MM.1S (cell line): ENCODE measurements at regions not wholly inside any gene's neighbourhood (a gene's known extent, or its start where the extent isn't known, plus 50 kb on each side); places are given as distances from the start of the nearest gene placed in this dataset.

Experiments used
- DNase-seq: peaks from one replicate; pipeline ENCODE4 v3.0.0-alpha.2; 2015
- H2AFZ ChIP-seq: fragments of 300-600 bp; sonication (generic); 2 replicates; pipeline ENCODE4 v1.6.0; 2016; ENCODE audit warnings: antibody characterized with exemption, low read length
- H3F3A ChIP-seq: fragments of 300-600 bp; sonication (generic); 2 replicates; pipeline ENCODE4 v1.6.1; 2016; ENCODE audit warnings: mild to moderate bottlenecking, antibody characterized with exemption, low read length, moderate library complexity, mixed read lengths; ENCODE audit not compliant: insufficient read depth
- H3K27ac ChIP-seq: fragments of 300-600 bp; sonication (generic); 2 replicates; pipeline ENCODE4 v1.5.1; 2016; ENCODE audit warnings: mild to moderate bottlenecking, low read length
- H3K27me3 ChIP-seq: fragments of 300-600 bp; sonication (generic); replicated peaks from 2 replicates; pipeline ENCODE4 v1.6.0; 2016; ENCODE audit warnings: low read length; ENCODE audit not compliant: insufficient read depth
- H3K36me3 ChIP-seq: fragments of 300-600 bp; sonication (generic); replicated peaks from 2 replicates; pipeline ENCODE4 v1.6.1; 2016; ENCODE audit warnings: mild to moderate bottlenecking, low read length, mixed read lengths; ENCODE audit not compliant: insufficient read depth
- H3K4me1 ChIP-seq: fragments of 300-600 bp; sonication (generic); 2 replicates; pipeline ENCODE4 v1.6.1; 2016; ENCODE audit warnings: low read length, mixed read lengths
- H3K4me2 ChIP-seq: fragments of 300-600 bp; sonication (generic); 2 replicates; pipeline ENCODE4 v1.6.0; 2016; ENCODE audit warnings: low read depth, low read length
- H3K4me3 ChIP-seq: fragments of 300-600 bp; sonication (generic); 2 replicates; pipeline ENCODE4 v1.5.1; 2016; ENCODE audit warnings: low read length, mixed read lengths
- H3K79me2 ChIP-seq: fragments of 300-600 bp; sonication (generic); 2 replicates; pipeline ENCODE4 v1.6.1; 2016; ENCODE audit warnings: mixed run types, low read length, mixed read lengths
- H3K9ac ChIP-seq: fragments of 300-600 bp; sonication (generic); 2 replicates; pipeline ENCODE4 v1.6.1; 2016; ENCODE audit warnings: low read length, mixed read lengths
- H3K9me2 ChIP-seq: fragments of 300-600 bp; sonication (generic); replicated peaks from 2 replicates; pipeline ENCODE4 v1.6.1; 2016; ENCODE audit warnings: mild to moderate bottlenecking, low read length, mixed read lengths; ENCODE audit not compliant: insufficient read depth
- H3K9me3 ChIP-seq: fragments of 300-600 bp; sonication (generic); replicated peaks from 2 replicates; pipeline ENCODE4 v1.6.1; 2016; ENCODE audit warnings: mild to moderate bottlenecking, low read length, mixed read lengths; ENCODE audit not compliant: insufficient read depth
- H4K20me1 ChIP-seq: fragments of 300-600 bp; sonication (generic); 2 replicates; pipeline ENCODE4 v1.6.1; 2016; ENCODE audit warnings: mild to moderate bottlenecking, low read length, moderate library complexity, mixed read lengths; ENCODE audit not compliant: insufficient read depth
- EZH2 ChIP-seq: fragments of 300-600 bp; sonication (generic); optimal IDR thresholded peaks from 2 replicates; pipeline ENCODE3; 2017; ENCODE audit warnings: low read depth, mild to moderate bottlenecking, antibody characterized with exemption, low read length, mixed read lengths
- EZH2phosphoT487 ChIP-seq: fragments of 300-600 bp; sonication (generic); IDR thresholded peaks from 2 replicates; pipeline ENCODE4 v1.6.1; 2018; ENCODE audit warnings: antibody characterized with exemption, low read length
- TF ChIP-seq, protein P1 (sequence below): fragments of 300-600 bp; sonication (generic); IDR thresholded peaks from 2 replicates; pipeline ENCODE4 v1.5.1; 2016; ENCODE audit warnings: antibody characterized with exemption, low read length, mixed read lengths

DNA sequence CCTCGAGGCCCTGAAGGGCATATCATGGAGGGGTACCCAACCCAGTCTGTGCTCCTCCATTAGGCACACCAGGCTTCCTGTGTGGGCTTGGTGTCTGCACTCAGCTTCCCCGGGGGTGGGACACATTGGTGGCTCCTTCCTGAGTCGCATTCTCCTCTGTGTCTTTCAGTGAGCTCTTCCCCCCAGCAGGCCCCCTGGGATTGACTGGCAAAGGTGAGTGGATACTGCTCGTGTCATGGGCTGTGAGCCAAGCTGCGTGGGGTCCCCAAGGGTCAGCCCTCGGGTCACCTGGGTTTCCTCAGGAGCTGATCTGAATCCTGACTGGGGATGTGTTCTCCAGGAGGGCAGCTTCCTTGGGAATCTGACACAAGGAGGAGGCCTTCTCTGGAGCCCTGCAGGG, 231.0 kb downstream of the SNRPN start:
- Histone ChIP-seq H3K27ac (no peak overlapping the region), H3K9me3 (no peaks in the 10 kb centered on the region), H4K20me1 (no peaks in the 10 kb centered on the region), H3K36me3 (no peaks in the 10 kb centered on the region), H3K4me2 (no peak overlapping the region), H2AFZ (no peak overlapping the region), H3K27me3 (no peaks in the 10 kb centered on the region), H3K9me2 (no peaks in the 10 kb centered on the region), H3K4me1 (no peaks in the 10 kb centered on the region), H3K9ac (no peak overlapping the region), H3K4me3 (no peak overlapping the region), H3K79me2 (no peaks in the 10 kb centered on the region), H3F3A (no peaks in the 10 kb centered on the region)
- no peak for DNase-seq
- TF ChIP-seq EZH2 = no peak
- TF ChIP-seq, protein P1, sequence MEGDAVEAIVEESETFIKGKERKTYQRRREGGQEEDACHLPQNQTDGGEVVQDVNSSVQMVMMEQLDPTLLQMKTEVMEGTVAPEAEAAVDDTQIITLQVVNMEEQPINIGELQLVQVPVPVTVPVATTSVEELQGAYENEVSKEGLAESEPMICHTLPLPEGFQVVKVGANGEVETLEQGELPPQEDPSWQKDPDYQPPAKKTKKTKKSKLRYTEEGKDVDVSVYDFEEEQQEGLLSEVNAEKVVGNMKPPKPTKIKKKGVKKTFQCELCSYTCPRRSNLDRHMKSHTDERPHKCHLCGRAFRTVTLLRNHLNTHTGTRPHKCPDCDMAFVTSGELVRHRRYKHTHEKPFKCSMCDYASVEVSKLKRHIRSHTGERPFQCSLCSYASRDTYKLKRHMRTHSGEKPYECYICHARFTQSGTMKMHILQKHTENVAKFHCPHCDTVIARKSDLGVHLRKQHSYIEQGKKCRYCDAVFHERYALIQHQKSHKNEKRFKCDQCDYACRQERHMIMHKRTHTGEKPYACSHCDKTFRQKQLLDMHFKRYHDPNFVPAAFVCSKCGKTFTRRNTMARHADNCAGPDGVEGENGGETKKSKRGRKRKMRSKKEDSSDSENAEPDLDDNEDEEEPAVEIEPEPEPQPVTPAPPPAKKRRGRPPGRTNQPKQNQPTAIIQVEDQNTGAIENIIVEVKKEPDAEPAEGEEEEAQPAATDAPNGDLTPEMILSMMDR = no peak
- no peak for TF ChIP-seq EZH2phosphoT487

DNA sequence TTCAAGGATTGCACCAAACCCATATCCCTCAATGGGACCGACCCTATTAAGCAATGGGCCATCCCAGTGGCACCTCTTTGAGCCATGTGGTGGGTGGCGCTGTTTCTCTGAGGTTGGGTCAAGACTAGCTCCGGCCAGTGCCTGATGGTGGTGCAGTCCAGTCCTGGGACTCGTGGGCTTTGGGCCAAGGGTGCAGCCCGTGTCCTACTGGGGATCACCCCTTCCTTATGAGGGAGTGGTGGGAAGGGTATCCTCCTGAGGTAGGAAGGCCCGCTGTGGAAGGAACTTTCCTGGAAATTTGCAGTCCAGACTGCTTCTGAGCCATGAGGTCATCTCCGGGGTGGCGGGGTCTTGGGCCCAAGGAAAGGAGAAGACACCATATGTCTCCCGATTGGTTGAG, 231.6 kb downstream of the SNRPN start:
- no peak overlapping the region for H3K27ac ChIP-seq
- H3K27me3 ChIP-seq = no peaks in the 10 kb centered on the region
- no peaks in the 10 kb centered on the region for H3K4me1 ChIP-seq
- H3K9ac ChIP-seq = no peak overlapping the region
- H3K79me2 ChIP-seq = no peaks in the 10 kb centered on the region
- no peaks in the 10 kb centered on the region for H3K9me2 ChIP-seq
- H3K36me3 ChIP-seq = no peaks in the 10 kb centered on the region
- H3F3A ChIP-seq = no peaks in the 10 kb centered on the region
- no peaks in the 10 kb centered on the region for H4K20me1 ChIP-seq
- no peaks in the 10 kb centered on the region for H3K9me3 ChIP-seq
- H3K4me3 ChIP-seq = no peak overlapping the region
- H3K4me2 ChIP-seq = no peak overlapping the region
- H2AFZ ChIP-seq = no peak overlapping the region
- DNase-seq = no peak
- no peak for TF ChIP-seq EZH2phosphoT487
- TF ChIP-seq, protein P1 = no peak

DNA sequence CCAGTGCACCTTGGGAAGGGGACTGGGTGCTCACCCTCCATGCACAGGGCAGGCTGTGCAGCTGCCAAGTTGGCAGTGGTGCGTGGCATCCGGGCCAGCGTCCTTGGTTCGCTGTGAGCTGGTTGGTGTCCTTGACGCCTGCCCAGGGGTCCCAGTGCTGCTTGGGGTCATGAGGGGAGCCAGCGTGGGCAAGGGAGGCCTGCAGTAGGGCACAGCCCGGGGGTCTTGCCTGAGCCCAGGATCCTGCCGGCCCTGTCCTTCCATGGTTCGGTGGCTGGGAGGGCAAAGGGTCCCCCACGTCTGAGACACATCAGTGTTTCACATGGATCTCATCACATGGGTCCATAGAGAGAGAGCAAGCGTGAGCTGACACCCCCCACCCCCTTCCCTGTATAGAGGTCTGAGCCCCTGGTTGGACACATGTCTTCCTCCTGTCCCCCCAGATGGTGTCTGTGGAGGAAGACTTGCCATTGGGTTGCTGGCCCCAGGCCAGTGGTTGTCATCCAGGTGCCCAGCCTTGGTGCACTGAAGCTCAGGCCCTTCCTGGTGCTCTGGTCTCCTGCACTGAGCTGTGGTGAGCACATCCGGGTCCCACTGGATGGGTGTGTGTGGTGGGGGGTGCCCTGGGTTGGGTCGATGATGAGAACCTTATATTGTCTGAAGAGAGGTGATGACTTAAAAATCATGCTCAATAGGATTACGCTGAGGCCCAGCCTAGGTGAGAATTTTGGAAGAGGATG, 232.3 kb downstream of the SNRPN start:
- Histone ChIP-seq H3K9ac (no peak overlapping the region), H4K20me1 (no peaks in the 10 kb centered on the region), H3K4me1 (no peaks in the 10 kb centered on the region), H3K36me3 (no peaks in the 10 kb centered on the region), H3K27ac (no peak overlapping the region), H3K79me2 (no peaks in the 10 kb centered on the region), H3F3A (no peaks in the 10 kb centered on the region), H3K27me3 (no peaks in the 10 kb centered on the region), H3K4me2 (no peak overlapping the region), H3K9me3 (no peaks in the 10 kb centered on the region), H2AFZ (no peak overlapping the region), H3K9me2 (no peaks in the 10 kb centered on the region), H3K4me3 (no peak overlapping the region)
- TF ChIP-seq EZH2phosphoT487 (no peak), EZH2 (no peak)
- TF ChIP-seq, protein P1 = no peak
- no peak for DNase-seq
